ENCODE measurements at regions not wholly inside any gene's neighbourhood (a gene's known extent, or its start where the extent isn't known, plus 50 kb on each side); places are given as distances from the start of the nearest gene placed in this dataset.

GRCh38 chr3:99472385-99472784, 166.0 kb upstream of the COL8A1 start:
- TF ChIP-seq CTCF (IDR thresholded peaks at IDR 0.05) (no peak), POLR2A (IDR thresholded peaks at IDR 0.05) (no peak)
